NCI-H748 treated with DMSO at 0.1 percent for 48 hours (cell line): ENCODE measurements at regions not wholly inside any gene's neighbourhood (a gene's known extent, or its start where the extent isn't known, plus 50 kb on each side); places are given as distances from the start of the nearest gene placed in this dataset.
A peak's percentile ranks its signal among the peaks of the same experiment; 100 is the strongest.

Experiments
- DNase-seq: peaks from one replicate; lab custom pipeline; 2025; lab: John Stamatoyannopoulos, UW

DNA sequence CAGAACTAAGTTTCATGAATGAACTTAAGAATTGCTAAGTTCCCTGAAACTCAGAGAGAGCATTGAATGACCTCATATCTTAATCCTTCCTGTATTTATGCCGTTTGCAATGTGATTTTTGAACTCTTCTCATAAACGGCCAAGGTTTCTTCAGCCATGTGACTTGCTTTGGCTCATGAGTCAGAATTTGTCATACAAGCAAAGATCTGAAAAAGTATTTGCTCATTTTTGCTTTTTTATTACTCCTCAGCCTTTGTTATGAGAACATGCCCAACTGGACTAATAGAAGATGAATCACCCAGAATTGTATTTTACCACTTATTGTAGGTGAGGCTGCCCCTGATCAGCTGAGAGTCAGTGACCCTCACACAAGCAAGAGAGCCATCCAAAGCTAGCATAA is 693.8 kb downstream of the BCL11B start:
- DNase-seq: no peak

- no peak for DNase-seq
These were observed 692.9 kb downstream of the BCL11B start for GRCh38 chr14:98579140-98579539.

DNA sequence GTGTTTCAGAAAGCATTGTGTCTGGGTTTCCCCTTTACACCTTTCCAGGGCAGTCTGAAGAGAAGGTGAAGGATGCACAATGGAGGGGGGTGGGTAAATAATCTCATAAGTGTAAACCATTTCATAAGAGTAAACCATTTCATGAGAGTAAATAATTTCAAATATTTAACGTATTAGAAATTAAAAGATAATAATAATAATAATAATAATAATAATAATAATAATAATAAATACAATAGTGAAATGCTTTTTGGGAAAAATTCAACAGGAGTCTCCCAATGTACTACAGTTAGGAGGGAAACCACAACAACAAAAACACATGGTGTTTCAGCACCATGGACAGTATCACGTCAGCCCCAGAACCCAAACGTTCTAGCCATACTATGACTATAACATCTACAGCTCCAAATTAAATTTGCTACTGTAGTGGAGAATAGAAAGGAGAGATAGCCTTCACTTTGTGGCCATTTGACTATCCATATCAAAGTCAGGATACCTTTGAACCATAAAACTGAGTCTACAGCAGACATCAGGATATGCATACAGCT is 691.8 kb downstream of the BCL11B start:
- DNase-seq: no peak

DNA sequence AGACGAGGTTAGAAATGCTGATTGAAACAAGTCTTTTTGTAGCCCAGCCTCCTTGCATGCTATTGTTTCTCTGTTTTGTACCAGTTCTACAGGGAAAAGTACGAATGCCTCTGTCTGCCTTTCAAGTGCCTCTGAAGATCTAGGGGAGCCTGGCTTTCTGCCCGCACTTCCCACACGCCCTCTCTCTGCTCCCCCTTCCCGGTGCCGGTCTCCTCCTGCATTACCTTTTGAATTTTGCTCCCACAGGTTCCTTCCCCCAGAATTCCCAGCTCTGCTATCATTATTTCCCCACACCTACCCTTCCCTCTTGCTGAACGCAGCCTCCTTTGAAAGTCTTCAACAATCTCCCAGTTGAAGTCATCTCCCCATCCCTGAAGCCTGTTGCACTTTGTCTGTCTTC is 689.7 kb downstream of the BCL11B start:
- no peak for DNase-seq

GRCh38 chr14:98591161-98591560 is 680.8 kb downstream of the BCL11B start:
- no peak for DNase-seq

DNA sequence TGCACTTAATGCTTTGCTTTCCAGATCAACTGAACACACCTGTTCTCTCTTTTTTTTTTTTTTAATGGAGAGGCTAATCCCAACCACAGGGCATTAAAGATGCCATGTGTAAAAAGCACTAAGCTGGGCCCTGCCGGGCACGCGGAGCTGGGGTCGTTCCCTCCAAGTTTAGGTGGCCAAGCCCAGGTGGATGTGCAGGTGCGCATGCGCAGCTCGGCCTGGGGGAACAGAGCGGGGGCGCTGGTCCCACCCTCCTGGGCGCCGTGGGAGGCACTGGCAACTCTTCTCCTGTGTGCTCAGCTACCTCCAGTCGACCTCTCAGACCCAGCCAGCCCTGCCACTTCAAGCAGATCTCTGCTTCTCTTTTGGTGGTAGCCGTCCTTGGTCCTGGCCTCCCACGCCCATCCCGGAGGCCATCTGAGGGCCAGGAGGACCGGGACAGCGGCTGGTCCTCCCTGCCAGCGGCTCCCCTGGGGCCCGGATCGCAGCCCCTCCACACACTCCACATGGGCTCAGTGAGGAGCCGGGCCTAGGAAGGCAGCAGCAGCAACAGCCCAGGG is 679.3 kb downstream of the BCL11B start:
- no peak for DNase-seq

GRCh38 chr14:98593361-98593761 is 678.6 kb downstream of the BCL11B start:
- no peak for DNase-seq

DNA sequence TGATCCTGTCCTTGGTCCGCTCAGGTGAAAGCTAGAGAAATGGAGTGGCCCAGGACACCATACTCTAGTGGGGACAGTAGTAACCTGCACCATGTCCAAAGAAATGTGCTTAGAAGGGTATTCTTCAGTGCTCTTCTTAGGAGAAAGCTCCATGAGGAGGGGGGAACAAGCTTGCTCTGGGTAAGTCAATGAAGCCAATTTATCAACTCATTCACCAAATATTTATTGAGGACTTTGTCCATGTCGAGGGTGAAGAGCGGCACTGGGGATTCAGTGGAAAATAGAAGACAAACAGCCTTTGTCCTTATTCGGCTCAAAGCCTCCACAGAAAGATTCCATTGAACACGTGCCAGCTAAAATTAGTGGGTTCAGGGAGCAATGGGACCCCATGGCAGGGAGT is 677.8 kb downstream of the BCL11B start:
- DNase-seq: no peak

- no peak for DNase-seq
These were observed 673.4 kb downstream of the BCL11B start for GRCh38 chr14:98598576-98598975.

DNA sequence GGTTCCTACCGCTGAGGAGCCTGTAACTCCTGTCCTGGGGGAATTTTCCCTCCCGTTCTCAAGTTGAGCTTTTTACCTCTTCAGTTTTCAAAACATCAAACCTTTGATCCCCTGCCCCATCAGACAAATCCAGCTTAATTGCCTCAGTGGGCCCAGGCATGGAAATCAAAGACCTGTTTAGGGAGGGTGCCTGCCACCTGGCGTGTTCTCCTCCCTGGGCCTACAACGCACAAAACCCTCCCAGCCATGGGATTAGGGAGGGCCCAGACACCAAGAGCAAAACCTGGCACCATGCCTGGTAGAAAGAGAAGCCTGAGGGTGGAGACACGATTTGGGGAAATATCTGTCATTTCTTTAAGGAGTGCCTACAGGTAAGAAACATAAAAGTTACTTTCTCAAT is 672.9 kb downstream of the BCL11B start:
- DNase-seq: no peak

- no peak for DNase-seq
These were observed 669.0 kb downstream of the BCL11B start for GRCh38 chr14:98602983-98603382.

DNA sequence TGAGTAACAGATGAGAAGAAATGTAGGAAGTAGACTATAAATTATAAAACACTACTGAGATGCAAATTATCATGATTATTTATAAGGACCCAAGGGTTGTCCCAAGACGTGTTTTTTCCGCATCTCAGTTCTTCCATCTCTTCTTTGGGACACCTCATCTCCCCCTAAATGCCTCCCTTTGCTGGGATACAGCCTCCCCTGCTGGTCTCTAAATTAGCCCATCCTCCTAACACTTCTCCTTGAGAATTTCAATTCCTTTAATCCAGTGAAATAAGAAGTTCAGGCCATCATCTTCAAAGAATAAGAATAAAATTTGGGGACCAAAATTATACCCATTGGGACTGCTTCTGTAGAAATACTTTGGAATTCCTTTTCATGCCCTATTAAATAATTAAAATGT is 667.0 kb downstream of the BCL11B start:
- no peak for DNase-seq

DNA sequence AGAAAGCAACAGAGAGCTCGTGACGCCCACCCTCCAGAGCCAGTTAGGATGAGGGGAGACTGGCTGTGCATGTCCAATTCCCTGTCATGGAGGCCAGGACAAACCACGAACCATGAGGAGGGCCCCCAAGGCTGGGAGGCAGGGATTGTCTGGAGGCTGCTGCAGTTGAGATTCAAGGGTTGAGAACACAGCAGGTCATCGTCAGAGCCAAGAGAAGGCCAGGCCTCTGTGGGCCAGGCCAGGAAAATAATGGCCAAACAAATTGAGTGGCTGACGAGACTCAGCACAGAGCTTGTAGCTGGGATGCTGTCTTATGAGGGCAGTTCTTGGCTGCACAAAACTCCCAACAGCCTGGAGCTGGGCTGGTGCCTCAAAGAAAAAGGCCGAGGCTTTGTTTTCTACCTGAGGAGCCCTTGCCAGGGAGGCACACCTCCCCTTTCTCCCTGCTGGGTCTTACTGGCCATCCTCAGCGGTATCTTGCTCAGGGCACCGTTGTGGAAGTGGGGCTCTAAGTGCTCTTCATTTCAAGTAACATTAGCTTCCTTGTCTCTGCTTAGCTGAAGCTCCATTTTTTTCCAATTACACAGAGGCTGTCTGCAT is 665.9 kb downstream of the BCL11B start:
- no peak for DNase-seq

GRCh38 chr14:98606816-98607215 is 665.2 kb downstream of the BCL11B start:
- DNase-seq: no peak

GRCh38 chr14:98607341-98607910 is 664.6 kb downstream of the BCL11B start:
- no peak for DNase-seq

DNA sequence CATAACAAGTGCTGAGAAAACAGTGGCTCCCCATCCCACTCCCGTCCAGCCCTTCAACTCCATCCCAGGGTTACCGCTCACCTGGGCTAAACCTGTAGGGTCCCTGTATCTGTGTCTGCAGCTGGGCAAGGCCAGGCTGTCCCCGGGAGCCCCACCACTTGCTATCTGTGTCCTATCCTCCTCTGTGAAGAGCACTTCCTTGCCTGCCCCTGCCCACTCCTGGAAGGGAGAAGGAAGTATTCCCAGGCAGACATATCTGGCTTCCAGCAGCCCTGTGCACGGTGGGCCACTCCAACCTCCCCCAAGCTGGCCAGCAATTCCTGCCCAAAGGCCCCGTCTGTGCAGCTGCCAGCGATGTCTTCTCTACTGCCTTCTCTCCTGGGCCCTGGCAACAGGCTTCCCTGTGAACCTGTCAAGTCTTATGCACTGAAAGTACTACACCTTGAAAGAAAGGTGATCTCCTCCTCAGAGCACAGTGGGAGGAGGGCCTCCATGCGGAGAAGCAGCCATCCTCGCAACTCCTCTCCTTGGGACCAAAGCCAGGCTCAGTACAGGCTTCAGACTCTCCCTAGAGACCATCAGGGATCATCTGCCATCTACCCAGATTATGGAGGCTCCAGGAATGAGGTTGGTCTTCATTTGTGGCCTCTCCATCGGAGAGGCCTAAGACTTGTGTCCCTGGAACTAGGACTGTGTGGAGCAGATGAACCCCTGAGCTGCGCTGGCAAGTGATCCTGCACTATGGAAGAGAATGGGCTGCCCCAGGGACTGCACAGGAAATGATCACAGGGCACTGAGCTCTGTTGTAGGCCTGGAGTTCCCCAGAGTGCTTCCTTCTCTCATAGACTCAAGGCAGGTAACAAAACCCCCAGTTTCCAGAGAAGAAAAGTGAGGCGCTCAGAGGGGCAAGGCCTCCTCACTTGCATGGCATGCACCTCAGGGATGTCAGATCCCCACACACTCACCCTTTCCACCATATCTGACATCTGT is 663.6 kb downstream of the BCL11B start:
- DNase-seq: no peak

DNA sequence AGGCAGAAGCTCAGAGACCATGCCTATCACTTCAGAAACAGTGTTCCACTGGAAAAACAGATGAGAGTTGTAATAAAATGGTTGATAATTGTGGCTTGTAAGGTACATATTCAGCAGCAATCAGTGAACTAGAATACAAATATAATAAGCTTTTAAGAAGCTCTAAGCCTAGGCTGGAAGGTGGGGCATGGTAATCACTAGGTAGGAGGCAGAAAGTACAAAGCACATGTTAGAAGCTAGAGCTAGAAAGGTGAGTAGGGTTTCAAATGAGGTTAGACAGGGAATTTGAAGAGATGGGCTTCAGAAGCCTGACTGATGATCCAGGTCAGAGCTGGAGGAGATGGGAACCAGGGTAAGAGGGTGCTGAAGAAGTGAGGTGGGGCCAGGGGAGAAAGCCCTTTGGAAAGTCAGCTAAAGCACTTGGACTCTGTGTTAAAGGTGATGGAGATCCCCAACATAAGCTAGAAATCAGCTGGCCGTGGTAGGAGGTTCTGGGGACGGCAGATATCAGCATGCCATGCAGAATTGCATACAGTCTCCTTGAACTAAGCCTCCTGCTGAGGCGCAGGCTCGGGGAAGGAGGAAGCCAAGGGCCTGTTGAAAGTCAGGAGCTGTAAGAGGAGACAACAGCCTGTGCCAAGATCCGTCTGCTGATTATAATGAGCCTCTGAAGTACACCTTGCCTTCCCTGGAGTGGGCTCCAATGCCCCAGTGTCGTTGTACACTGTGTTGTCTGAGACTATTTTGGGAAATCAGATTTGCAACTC is 659.4 kb downstream of the BCL11B start:
- no peak for DNase-seq

GRCh38 chr14:98614741-98615140 is 657.3 kb downstream of the BCL11B start:
- DNase-seq: no peak

DNA sequence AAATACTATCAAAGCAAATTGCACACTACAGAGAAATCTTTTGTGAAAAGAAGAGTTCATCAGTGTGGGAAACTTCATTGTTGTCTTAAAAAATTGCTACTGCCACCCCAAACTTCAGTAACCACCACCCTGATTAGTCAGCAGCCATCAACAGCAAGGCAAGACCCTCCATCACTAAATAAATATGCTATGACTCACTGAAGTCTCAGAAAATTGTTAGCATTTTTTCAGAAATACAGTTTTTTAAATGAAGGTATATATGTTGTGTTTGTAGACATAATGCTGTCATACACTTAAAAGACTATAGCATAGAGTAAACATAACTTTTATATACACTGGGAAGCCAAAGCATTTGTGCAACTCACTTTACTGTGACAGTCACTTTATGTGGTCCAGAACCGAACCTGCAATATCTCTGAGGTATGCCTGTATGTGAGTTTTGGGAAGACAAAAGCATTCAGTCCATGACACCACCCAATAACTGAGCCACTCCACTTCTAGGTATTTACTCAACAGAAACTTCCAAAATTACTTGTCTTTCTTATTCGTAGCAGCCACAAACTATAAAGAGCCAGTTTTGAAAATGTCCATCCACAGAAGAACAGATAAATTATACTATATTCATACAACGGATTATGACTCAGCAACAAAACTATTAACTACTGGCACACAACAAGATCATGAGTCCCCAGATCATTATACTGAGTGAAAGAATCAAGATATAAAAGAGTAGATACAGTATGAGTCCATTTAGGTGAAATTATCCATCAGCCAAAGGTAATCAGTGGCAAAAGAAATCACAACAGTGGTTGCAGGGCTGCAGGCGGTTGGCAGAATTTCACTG is 649.6 kb downstream of the BCL11B start:
- no peak for DNase-seq

- DNase-seq: peak; percentile 76
These were observed 648.1 kb downstream of the BCL11B start for GRCh38 chr14:98623788-98624415.
